Kidney (tissue), 13 donors: ENCODE measurements at regions not wholly inside any gene's neighbourhood (a gene's known extent, or its start where the extent isn't known, plus 50 kb on each side); places are given as distances from the start of the nearest gene placed in this dataset.

Experiments used
- DNase-seq, 5 donors: peaks; one replicate each; pipeline ENCODE4 v3.0.0-alpha.2; 2013 to 2020
- FAIRE-seq: peaks from 2 replicates; lab custom pipeline; 2012; peaks lifted over from hg19 to GRCh38; lab: Jason Lieb, UNC
- H3K27ac ChIP-seq, 2 donors: one replicate each; pipeline ENCODE4 v1.7.0; 2013; ENCODE audit warnings: low read depth in 2 of 2, low read length in 2 of 2, inconsistent platforms in 1 of 2
- H3K27me3 ChIP-seq: one replicate; pipeline ENCODE4 v1.7.1; 2013; ENCODE audit warnings: low read length, inconsistent platforms; ENCODE audit not compliant: control insufficient read depth, insufficient read depth
- H3K36me3 ChIP-seq, 3 donors: one replicate each; pipeline versions ENCODE4 v1.7.0 to v1.7.1; 2013; ENCODE audit warnings: low read length in 3 of 3, control low read depth in 1 of 3, inconsistent platforms in 1 of 3; ENCODE audit not compliant: insufficient read depth in 3 of 3, control insufficient read depth in 2 of 3
- H3K4me1 ChIP-seq, 3 donors: one replicate each; pipeline versions ENCODE4 v1.7.0 to v1.7.1; 2013; ENCODE audit warnings: low read length in 3 of 3, inconsistent platforms in 1 of 3, low read depth in 1 of 3; ENCODE audit not compliant: control insufficient read depth in 2 of 3, insufficient read depth in 2 of 3
- H3K4me3 ChIP-seq, 3 donors: one replicate each; pipeline versions ENCODE4 v1.7.0 to v1.8.1; 2013; ENCODE audit warnings: low read length in 3 of 3, control low read depth in 1 of 3, inconsistent platforms in 1 of 3
- H3K9ac ChIP-seq, 3 donors: one replicate each; pipeline versions ENCODE4 v1.7.0 to v1.7.1; 2013; ENCODE audit warnings: low read length in 3 of 3, control low read depth in 1 of 3, inconsistent platforms in 1 of 3
- H3K9me3 ChIP-seq, 3 donors: one replicate each; pipeline versions ENCODE4 v1.7.0 to v1.7.1; 2013; ENCODE audit warnings: low read length in 3 of 3, control low read depth in 1 of 3, inconsistent platforms in 1 of 3; ENCODE audit not compliant: control insufficient read depth in 2 of 3, insufficient read depth in 1 of 3
- CTCF ChIP-seq: IDR thresholded peaks from 3 replicates; pipeline ENCODE4 v1.5.1; 2012; ENCODE audit warnings: mild to moderate bottlenecking, moderate library complexity, borderline replicate concordance; ENCODE audit not compliant: insufficient read depth; ENCODE audit errors: extremely low read depth
- intact Hi-C: fragments of 100-400 bp; cut with DNase I; formaldehyde crosslinking; loops from one replicate; pipeline ENCODE4 v1.11.1; 2022
- donor health status: control.
- donor health status: control.
- donor health status: control.
- donor health status: control.
- donor health status: control.
- donor health status: DM: yes; HTN: yes; CAD: no.
- donor health status: Normal renal cell carcinoma (clear cell type).

DNA sequence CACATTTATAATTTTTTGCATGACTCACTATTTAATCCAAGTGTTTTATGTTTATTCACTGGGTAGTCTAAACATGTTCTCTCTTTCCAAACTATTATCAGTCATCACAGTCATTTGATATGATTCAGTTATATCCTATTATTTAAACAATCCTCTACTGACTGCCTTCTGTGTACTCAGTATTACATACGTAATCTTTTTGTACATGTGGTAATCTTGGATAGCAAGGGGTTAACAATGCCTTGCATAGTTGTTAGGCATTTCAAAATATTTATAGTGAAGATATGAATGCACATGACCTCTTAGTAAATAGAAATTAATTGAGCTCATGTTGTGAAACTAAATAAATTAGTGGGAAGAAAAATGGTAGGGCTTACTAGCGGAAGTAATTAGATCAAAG lies 379.4 kb upstream of the KIAA1217 start:
- H3K4me3 ChIP-seq: no peak overlapping the region
- H3K4me1 ChIP-seq: no peaks in the 10 kb centered on the region
- no peak for FAIRE-seq
- no peaks in the 10 kb centered on the region for H3K36me3 ChIP-seq
- intact Hi-C loops: no loop called here
- H3K27me3 ChIP-seq: no peaks in the 10 kb centered on the region
- no peak for TF ChIP-seq CTCF
- H3K9me3 ChIP-seq: no peaks in the 10 kb centered on the region
- H3K9ac ChIP-seq: no peak overlapping the region
- no peak overlapping the region for H3K27ac ChIP-seq
- DNase-seq: peak in 1 of 5 donors; percentile 16

DNA sequence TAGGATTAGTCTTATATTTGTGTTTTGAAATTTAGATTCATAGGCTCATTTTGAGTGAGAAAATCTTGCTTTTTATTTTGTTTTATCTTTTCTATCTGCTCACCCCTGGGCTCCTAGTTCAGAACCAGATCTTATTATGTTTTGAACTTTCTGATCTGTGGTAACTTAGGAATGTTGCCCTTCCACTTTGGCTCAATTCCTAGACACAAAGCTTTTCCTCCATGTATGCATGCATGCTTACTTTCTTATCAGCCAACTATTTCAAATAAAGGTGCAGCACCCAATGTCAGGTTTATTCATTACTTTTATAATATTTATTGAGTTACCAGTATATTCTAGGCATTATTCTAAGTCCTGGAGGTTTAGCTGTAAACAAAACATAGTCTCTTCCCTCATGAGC lies 374.8 kb upstream of the KIAA1217 start:
- Histone ChIP-seq H3K4me1 (no peaks in the 10 kb centered on the region), H3K36me3 (no peaks in the 10 kb centered on the region), H3K27me3 (no peaks in the 10 kb centered on the region), H3K9ac (no peak overlapping the region), H3K4me3 (no peak overlapping the region), H3K9me3 (no peaks in the 10 kb centered on the region), H3K27ac (no peak overlapping the region)
- intact Hi-C loops: no loop called here
- DNase-seq (peak in 1 of 5 donors; percentile 8), FAIRE-seq (no peak)
- TF ChIP-seq CTCF: no peak

- Histone ChIP-seq H3K27me3 (no peaks in the 10 kb centered on the region), H3K9me3 (no peaks in the 10 kb centered on the region), H3K36me3 (no peaks in the 10 kb centered on the region), H3K9ac (no peak overlapping the region), H3K4me3 (no peak overlapping the region), H3K4me1 (no peaks in the 10 kb centered on the region), H3K27ac (no peak overlapping the region)
- DNase-seq: no peak
- TF ChIP-seq CTCF: no peak
- intact Hi-C loops: no loop called here
- FAIRE-seq: no peak
Measured at GRCh38 chr10:23850631-23851030, 358.3 kb upstream of the KIAA1217 start.

DNA sequence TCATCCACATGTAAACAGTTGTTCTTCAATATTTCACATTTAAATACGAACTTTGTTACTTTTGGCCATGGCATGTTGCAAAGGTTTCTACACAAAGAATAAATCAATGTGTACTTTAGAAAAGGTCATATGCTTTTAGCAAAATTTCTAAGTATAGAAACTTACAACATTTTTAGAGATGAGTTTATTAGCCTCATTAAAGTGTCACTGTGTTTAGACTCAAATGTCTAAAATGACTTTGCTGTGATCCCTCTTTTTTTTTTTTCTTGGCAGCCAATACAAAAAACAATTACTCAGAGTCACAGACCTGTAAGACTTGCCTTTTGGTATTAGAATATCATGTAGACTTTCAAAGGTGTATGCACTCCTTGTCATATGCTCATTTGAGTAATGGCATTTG lies 349.3 kb upstream of the KIAA1217 start:
- H3K27me3 ChIP-seq: no peaks in the 10 kb centered on the region
- peak in 2 of 5 donors; percentile 57 to 86 for DNase-seq
- no peak for TF ChIP-seq CTCF
- no peaks in the 10 kb centered on the region for H3K9me3 ChIP-seq
- no peak for FAIRE-seq
- no peak overlapping the region for H3K4me3 ChIP-seq
- H3K4me1 ChIP-seq: no peaks in the 10 kb centered on the region
- intact Hi-C loops: no loop called here
- H3K9ac ChIP-seq: no peak overlapping the region
- no peaks in the 10 kb centered on the region for H3K36me3 ChIP-seq
- H3K27ac ChIP-seq: no peak overlapping the region
